HepG2 (cell line): ENCODE measurements at regions not wholly inside any gene's neighbourhood (a gene's known extent, or its start where the extent isn't known, plus 50 kb on each side); places are given as distances from the start of the nearest gene placed in this dataset.

Source experiments
- CTCF ChIP-seq: sonication (generic); formaldehyde crosslinking; IDR thresholded peaks from 2 replicates; pipeline ENCODE4 v1.5.0; 2020; ENCODE audit warnings: mild to moderate bottlenecking, missing genetic modification reagents, moderate library complexity
- KLF16 ChIP-seq, 2 experiments: sonication (generic) in 1 of 2; formaldehyde crosslinking in 1 of 2; IDR thresholded peaks; 2 replicates each; pipeline versions ENCODE4 v1.6.1 to v1.8.0; 2016 to 2023; ENCODE audit warnings: missing genetic modification reagents in 2 of 2, missing compliant biosample characterization in 1 of 2
- SNAPC5 ChIP-seq: sonication (generic); formaldehyde crosslinking; IDR thresholded peaks from 2 replicates; pipeline ENCODE4 v1.8.1; 2023; ENCODE audit warnings: mild to moderate bottlenecking, missing genetic modification reagents, borderline replicate concordance
- SRSF9 ChIP-seq: fragments of 200-400 bp; formaldehyde crosslinking; IDR thresholded peaks from 2 replicates; pipeline ENCODE4 v1.6.1; 2018; ENCODE audit warnings: borderline replicate concordance, mild to moderate bottlenecking, low read depth, low read length; ENCODE audit not compliant: insufficient read depth, poor library complexity, severe bottlenecking
- ZKSCAN1 ChIP-seq: fragments of 150-350 bp; IDR thresholded peaks from 2 replicates; pipeline ENCODE4 v1.6.1; 2014; ENCODE audit warnings: low read length
- ZNF350 ChIP-seq: sonication (generic); formaldehyde crosslinking; IDR thresholded peaks from 2 replicates; pipeline ENCODE4 v1.4.0; 2020; ENCODE audit warnings: mild to moderate bottlenecking, low read depth, missing genetic modification reagents, borderline replicate concordance
- ZNF569 ChIP-seq: sonication (generic); formaldehyde crosslinking; IDR thresholded peaks from 2 replicates; pipeline ENCODE4 v1.5.0; 2020; ENCODE audit warnings: mild to moderate bottlenecking, missing genetic modification reagents, moderate library complexity, borderline replicate concordance

GRCh38 chr1:244311784-244312532 is 139.8 kb downstream of the ADSS2 start:
- TF ChIP-seq CTCF (CRISPR knock-in tag) (no peak), ZNF350 (CRISPR knock-in tag) (no peak), SNAPC5 (CRISPR knock-in tag) (no peak), ZNF569 (CRISPR knock-in tag) (no peak), KLF16 (CRISPR knock-in tag; IDR thresholded peaks at IDR 0.05) (no peak), SRSF9 (no peak), ZKSCAN1 (no peak)
